Vagina (tissue), 2 donors: ENCODE measurements at regions not wholly inside any gene's neighbourhood (a gene's known extent, or its start where the extent isn't known, plus 50 kb on each side); places are given as distances from the start of the nearest gene placed in this dataset.

Experiments
- DNase-seq, 2 donors: peaks; one replicate each; pipeline ENCODE4 v3.0.0-alpha.2; 2017; ENCODE audit errors: extremely low spot score in 2 of 2
- H3K27ac ChIP-seq: fragments of 200-600 bp; sonication (generic); one replicate; pipeline ENCODE4 v1.5.1; 2019
- H3K27me3 ChIP-seq: fragments of 200-600 bp; sonication (generic); one replicate; pipeline ENCODE4 v1.5.1; 2019
- H3K36me3 ChIP-seq, 2 donors: fragments of 200-600 bp; sonication (generic); one replicate each; pipeline ENCODE4 v1.5.1; 2017 to 2019
- H3K4me1 ChIP-seq: fragments of 200-600 bp; sonication (generic); one replicate; pipeline ENCODE4 v1.5.1; 2019
- H3K4me3 ChIP-seq, 2 donors: fragments of 200-600 bp; sonication (generic); 1 replicate in 1 of 2; 2 replicates in 1 of 2; pipeline ENCODE4 v1.5.1; 2016 to 2019
- H3K9me3 ChIP-seq: fragments of 200-600 bp; sonication (generic); one replicate; pipeline ENCODE4 v1.5.1; 2019
- CTCF ChIP-seq, 3 experiments: fragments of 450-650 bp in 2 of 3; fragments of 200-600 bp in 1 of 3; sonication (generic) in 1 of 3; IDR thresholded peaks; one replicate each; pipeline ENCODE4 v1.5.1; 2017 to 2019; ENCODE audit warnings: antibody characterized with exemption in 3 of 3, mild to moderate bottlenecking in 2 of 3, moderate library complexity in 2 of 3
- POLR2A ChIP-seq, 2 donors: fragments of 450-650 bp; IDR thresholded peaks; one replicate each; pipeline ENCODE4 v1.6.1; 2017; ENCODE audit warnings: antibody characterized with exemption in 2 of 2, mild to moderate bottlenecking in 2 of 2, moderate library complexity in 2 of 2
- POLR2AphosphoS5 ChIP-seq, 2 donors: sonication (generic); formaldehyde crosslinking; IDR thresholded peaks; one replicate each; pipeline ENCODE4 v1.9.0; 2017; ENCODE audit warnings: antibody characterized with exemption in 2 of 2, mild to moderate bottlenecking in 2 of 2, low read depth in 1 of 2; ENCODE audit not compliant: insufficient read depth in 1 of 2
- intact Hi-C: fragments of 100-400 bp; cut with DNase I; formaldehyde crosslinking; loops from one replicate; pipeline ENCODE4 v1.15.1; 2023

DNA sequence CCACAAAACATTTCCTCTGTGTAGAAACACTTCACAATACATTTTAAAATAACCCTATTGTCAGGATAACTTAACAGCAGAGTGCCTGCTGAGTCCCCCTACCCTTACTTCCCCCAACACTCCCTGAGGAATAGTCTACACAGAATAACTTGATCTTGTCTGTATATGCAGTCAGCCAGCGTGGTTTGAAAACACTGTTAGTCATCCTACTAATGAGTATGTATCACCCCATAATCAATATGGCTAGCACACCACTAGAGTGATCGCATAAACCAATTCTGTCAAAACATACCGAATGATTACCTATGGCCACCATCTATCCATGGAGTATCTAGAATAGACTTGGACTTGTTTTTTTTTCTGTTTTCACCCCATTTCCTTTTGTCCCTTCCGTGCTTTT lies 152.7 kb upstream of the NECTIN3 start:
- Histone ChIP-seq H3K27me3 (no peaks in the 10 kb centered on the region), H3K27ac (no peak overlapping the region), H3K4me1 (no peaks in the 10 kb centered on the region), H3K4me3 (no peak overlapping the region), H3K36me3 (no peaks in the 10 kb centered on the region), H3K9me3 (no peaks in the 10 kb centered on the region)
- no peak for TF ChIP-seq CTCF (IDR thresholded peaks at IDR 0.05)
- no peak for TF ChIP-seq POLR2AphosphoS5 (IDR thresholded peaks at IDR 0.05; ENCODE audit: insufficient read depth in 1 of 2, low read depth in 1 of 2)
- no peak for TF ChIP-seq POLR2A (IDR thresholded peaks at IDR 0.05)
- intact Hi-C loops = no loop called here
- DNase-seq = no peak

- Histone ChIP-seq H3K36me3 (no peaks in the 10 kb centered on the region), H3K9me3 (no peaks in the 10 kb centered on the region), H3K27ac (no peak overlapping the region), H3K4me3 (no peak overlapping the region), H3K4me1 (no peaks in the 10 kb centered on the region), H3K27me3 (no peaks in the 10 kb centered on the region)
- DNase-seq = no peak
- intact Hi-C loops = no loop called here
- TF ChIP-seq POLR2A (IDR thresholded peaks at IDR 0.05) (no peak), CTCF (IDR thresholded peaks at IDR 0.05) (no peak), POLR2AphosphoS5 (IDR thresholded peaks at IDR 0.05; ENCODE audit: insufficient read depth in 1 of 2, low read depth in 1 of 2) (no peak)
These were observed 145.8 kb upstream of the NECTIN3 start for GRCh38 chr3:110925798-110926197.

DNA sequence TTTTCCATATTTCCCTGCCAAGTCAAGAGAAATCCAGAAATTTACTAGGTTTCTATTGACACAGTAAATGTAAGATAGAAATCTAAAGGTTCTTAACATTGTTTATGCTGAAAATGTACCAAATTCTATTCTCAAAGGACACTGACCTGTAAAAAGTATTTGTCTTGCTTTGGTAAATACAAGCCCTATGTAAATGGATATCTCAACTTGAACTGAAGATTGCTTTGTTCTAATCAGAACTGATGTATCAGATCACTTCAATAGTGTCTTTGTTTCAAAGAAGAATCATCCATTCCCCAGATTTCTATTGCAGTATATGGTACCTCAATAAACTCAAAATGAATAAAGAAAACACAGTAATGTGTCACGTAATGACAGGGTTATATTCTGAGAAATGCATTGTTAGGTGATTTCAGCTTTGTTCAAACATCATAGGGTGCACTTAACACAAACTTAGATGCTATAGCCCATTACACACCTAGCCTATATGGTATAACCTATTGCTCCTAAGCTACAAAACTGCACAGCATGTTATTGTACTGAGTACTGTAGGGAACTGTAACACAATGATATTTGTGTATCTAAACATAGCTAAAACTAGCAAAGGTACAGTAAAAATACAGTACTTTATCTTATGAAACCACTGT lies 143.5 kb upstream of the NECTIN3 start:
- no peak overlapping the region for H3K27ac ChIP-seq
- H3K4me1 ChIP-seq = no peaks in the 10 kb centered on the region
- no peak overlapping the region for H3K4me3 ChIP-seq
- DNase-seq = no peak
- intact Hi-C loops = no loop called here
- no peaks in the 10 kb centered on the region for H3K36me3 ChIP-seq
- H3K9me3 ChIP-seq = no peaks in the 10 kb centered on the region
- no peaks in the 10 kb centered on the region for H3K27me3 ChIP-seq
- TF ChIP-seq POLR2A (IDR thresholded peaks at IDR 0.05) = no peak
- no peak for TF ChIP-seq CTCF (IDR thresholded peaks at IDR 0.05)
- no peak for TF ChIP-seq POLR2AphosphoS5 (IDR thresholded peaks at IDR 0.05; ENCODE audit: insufficient read depth in 1 of 2, low read depth in 1 of 2)

- H3K27me3 ChIP-seq = no peaks in the 10 kb centered on the region
- no peaks in the 10 kb centered on the region for H3K4me1 ChIP-seq
- no peaks in the 10 kb centered on the region for H3K9me3 ChIP-seq
- TF ChIP-seq CTCF (IDR thresholded peaks at IDR 0.05) = no peak
- no peak for TF ChIP-seq POLR2AphosphoS5 (IDR thresholded peaks at IDR 0.05; ENCODE audit: insufficient read depth in 1 of 2, low read depth in 1 of 2)
- TF ChIP-seq POLR2A (IDR thresholded peaks at IDR 0.05) = no peak
- H3K27ac ChIP-seq = no peak overlapping the region
- no peak overlapping the region for H3K4me3 ChIP-seq
- no peaks in the 10 kb centered on the region for H3K36me3 ChIP-seq
- intact Hi-C loops = no loop called here
- DNase-seq = no peak
These were observed 141.8 kb upstream of the NECTIN3 start for GRCh38 chr3:110929816-110930215.

GRCh38 chr3:110932567-110932966 lies 139.0 kb upstream of the NECTIN3 start:
- intact Hi-C loops = no loop called here
- Histone ChIP-seq H3K36me3 (no peaks in the 10 kb centered on the region), H3K9me3 (no peaks in the 10 kb centered on the region), H3K27me3 (no peaks in the 10 kb centered on the region), H3K4me1 (no peaks in the 10 kb centered on the region), H3K27ac (no peak overlapping the region), H3K4me3 (no peak overlapping the region)
- no peak for DNase-seq
- TF ChIP-seq CTCF (IDR thresholded peaks at IDR 0.05) (no peak), POLR2AphosphoS5 (IDR thresholded peaks at IDR 0.05; ENCODE audit: insufficient read depth in 1 of 2, low read depth in 1 of 2) (no peak)
